SK-N-MC (cell line): ENCODE measurements at regions not wholly inside any gene's neighbourhood (a gene's known extent, or its start where the extent isn't known, plus 50 kb on each side); places are given as distances from the start of the nearest gene placed in this dataset.
"Not testable (repeated sequence)": the region's sequence is repeated elsewhere in the genome, so short reads cannot be mapped to it uniquely, and the experiment has no call there.

Experiments
- EZH2 ChIP-seq: fragments of 200-600 bp; sonication (generic); IDR thresholded peaks from one replicate; pipeline ENCODE4 v1.6.1; 2017; ENCODE audit warnings: antibody characterized with exemption
- POLR2AphosphoS5 ChIP-seq: IDR thresholded peaks from 2 replicates; pipeline ENCODE4 v1.6.1; 2012; ENCODE audit warnings: mild to moderate bottlenecking, low read depth, low read length, borderline replicate concordance

DNA sequence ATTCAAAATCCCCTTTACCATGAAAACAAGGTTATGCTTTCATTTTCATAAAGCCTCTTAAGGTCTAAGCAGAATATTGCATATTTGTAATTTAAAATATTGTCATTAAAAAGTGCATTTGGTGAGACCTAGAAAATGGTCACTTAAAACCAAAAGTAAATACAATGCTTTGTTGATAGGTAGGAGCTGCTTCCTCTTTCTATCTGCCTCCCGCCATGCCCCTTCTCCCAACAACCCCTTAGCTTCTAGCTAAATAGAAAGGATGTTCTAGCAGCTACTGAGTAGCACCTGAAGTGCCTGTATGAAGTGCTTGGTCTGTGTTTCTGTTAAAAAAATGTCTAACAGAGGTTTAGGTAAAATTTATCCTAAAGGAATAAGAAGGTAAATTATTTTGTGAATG lies 128.8 kb downstream of the SPATA31A1 start:
- not testable (repeated sequence) for TF ChIP-seq EZH2, POLR2AphosphoS5
